GM10266 (cell line): ENCODE measurements at regions not wholly inside any gene's neighbourhood (a gene's known extent, or its start where the extent isn't known, plus 50 kb on each side); places are given as distances from the start of the nearest gene placed in this dataset.

Source experiments
- DNase-seq: peaks from one replicate; pipeline ENCODE4 v3.0.0; 2012; ENCODE audit errors: extremely low spot score
- CTCF ChIP-seq: IDR thresholded peaks from 2 replicates; pipeline ENCODE4 v1.5.1; 2012; ENCODE audit warnings: mild to moderate bottlenecking, low read depth; ENCODE audit not compliant: control insufficient read depth, insufficient read depth; ENCODE audit errors: missing control alignments

GRCh38 chr1:114037962-114038816, 58.9 kb downstream of the OLFML3 start:
- no peak for DNase-seq
- no peak for TF ChIP-seq CTCF
